ENCODE measurements at regions not wholly inside any gene's neighbourhood (a gene's known extent, or its start where the extent isn't known, plus 50 kb on each side); places are given as distances from the start of the nearest gene placed in this dataset.

DNA sequence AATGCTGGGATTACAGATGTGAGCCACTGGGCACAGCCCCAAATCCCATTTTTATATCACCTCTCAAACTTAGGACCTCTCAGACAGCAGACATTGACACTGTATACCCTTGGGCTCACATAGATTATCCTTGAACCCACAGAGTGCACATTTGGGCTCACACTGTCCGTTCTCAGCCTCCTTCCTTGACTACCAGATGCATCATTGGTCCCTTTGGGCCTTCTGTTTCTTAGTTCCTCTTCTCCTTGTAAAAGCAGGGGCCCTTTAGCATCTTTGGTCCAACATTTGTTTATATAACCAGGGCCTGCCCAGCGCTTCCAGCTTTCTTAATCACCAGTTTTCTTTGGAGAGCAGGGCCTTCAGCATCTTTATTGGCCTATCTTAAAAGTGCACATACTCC is 126.2 kb downstream of the SEC61B start:
- Histone ChIP-seq H3K27ac (ENCODE audit: low read depth in 1 of 2, low read length in 2 of 2) (no peak overlapping the region), H3K4me1 (ENCODE audit: insufficient read depth, low read length) (no peaks in the 10 kb centered on the region), H3K36me3 (ENCODE audit: insufficient read depth, low read length) (no peaks in the 10 kb centered on the region), H3K9me3 (ENCODE audit: control insufficient read depth in 1 of 2, insufficient read depth in 1 of 2, low read length in 2 of 2) (no peaks in the 10 kb centered on the region), H3K4me3 (ENCODE audit: low read length) (no peak overlapping the region), H3K27me3 (ENCODE audit: control insufficient read depth in 1 of 2, insufficient read depth in 2 of 2, low read length in 2 of 2) (peaks cover 0 to 2% of the 10 kb centered on the region in 2 experiments)
- CTCF ChIA-PET: no interaction called here
- Mint-ChIP-seq H3K27me3 (no peaks in the 10 kb centered on the region), H3K4me1 (ENCODE audit: low read depth) (no peaks in the 10 kb centered on the region), H3K4me3 (no peak overlapping the region), H3K36me3 (ENCODE audit: low read depth) (no peaks in the 10 kb centered on the region), H3K27ac (no peak overlapping the region), H3K9me3 (no peaks in the 10 kb centered on the region)
- DNase-seq (no peak), ATAC-seq (ENCODE audit: poor library complexity) (no peak)
- intact Hi-C loops (cut with DNase I, micrococcal nuclease): no loop called here
- POLR2A ChIA-PET: no interaction called here
- TF ChIP-seq, protein P1, sequence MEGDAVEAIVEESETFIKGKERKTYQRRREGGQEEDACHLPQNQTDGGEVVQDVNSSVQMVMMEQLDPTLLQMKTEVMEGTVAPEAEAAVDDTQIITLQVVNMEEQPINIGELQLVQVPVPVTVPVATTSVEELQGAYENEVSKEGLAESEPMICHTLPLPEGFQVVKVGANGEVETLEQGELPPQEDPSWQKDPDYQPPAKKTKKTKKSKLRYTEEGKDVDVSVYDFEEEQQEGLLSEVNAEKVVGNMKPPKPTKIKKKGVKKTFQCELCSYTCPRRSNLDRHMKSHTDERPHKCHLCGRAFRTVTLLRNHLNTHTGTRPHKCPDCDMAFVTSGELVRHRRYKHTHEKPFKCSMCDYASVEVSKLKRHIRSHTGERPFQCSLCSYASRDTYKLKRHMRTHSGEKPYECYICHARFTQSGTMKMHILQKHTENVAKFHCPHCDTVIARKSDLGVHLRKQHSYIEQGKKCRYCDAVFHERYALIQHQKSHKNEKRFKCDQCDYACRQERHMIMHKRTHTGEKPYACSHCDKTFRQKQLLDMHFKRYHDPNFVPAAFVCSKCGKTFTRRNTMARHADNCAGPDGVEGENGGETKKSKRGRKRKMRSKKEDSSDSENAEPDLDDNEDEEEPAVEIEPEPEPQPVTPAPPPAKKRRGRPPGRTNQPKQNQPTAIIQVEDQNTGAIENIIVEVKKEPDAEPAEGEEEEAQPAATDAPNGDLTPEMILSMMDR (IDR thresholded peaks at IDR 0.05): no peak

DNA sequence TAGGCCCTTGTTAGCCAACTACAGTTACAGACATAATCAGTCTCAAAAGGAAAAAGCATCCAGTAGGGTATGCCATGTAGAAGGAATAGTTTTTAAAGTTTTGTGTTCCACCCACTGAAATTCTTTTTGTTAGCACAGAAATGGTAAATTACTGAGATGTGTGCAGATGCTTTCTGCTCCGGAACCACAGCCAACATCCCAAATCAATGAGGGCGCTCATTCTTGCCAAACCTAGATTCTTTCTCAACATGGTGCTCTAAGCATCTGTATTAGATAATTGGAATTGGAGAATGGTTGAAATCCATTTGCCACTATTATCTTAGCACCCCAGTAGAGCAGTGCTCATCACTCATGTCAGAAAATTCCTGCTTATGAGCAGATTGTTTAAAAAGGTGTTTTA is 127.8 kb downstream of the SEC61B start:
- ATAC-seq (ENCODE audit: poor library complexity) (no peak), DNase-seq (no peak)
- POLR2A ChIA-PET: no interaction called here
- intact Hi-C loops (cut with DNase I, micrococcal nuclease): no loop called here
- Histone ChIP-seq H3K9me3 (ENCODE audit: control insufficient read depth in 1 of 2, insufficient read depth in 1 of 2, low read length in 2 of 2) (no peaks in the 10 kb centered on the region), H3K27ac (ENCODE audit: low read depth in 1 of 2, low read length in 2 of 2) (no peak overlapping the region), H3K27me3 (ENCODE audit: control insufficient read depth in 1 of 2, insufficient read depth in 2 of 2, low read length in 2 of 2) (peaks cover 0 to 2% of the 10 kb centered on the region in 2 experiments), H3K36me3 (ENCODE audit: insufficient read depth, low read length) (no peaks in the 10 kb centered on the region), H3K4me1 (ENCODE audit: insufficient read depth, low read length) (no peaks in the 10 kb centered on the region), H3K4me3 (ENCODE audit: low read length) (no peak overlapping the region)
- Mint-ChIP-seq H3K9me3 (no peaks in the 10 kb centered on the region), H3K4me1 (ENCODE audit: low read depth) (no peaks in the 10 kb centered on the region), H3K27ac (no peak overlapping the region), H3K27me3 (no peaks in the 10 kb centered on the region), H3K4me3 (no peak overlapping the region), H3K36me3 (ENCODE audit: low read depth) (no peaks in the 10 kb centered on the region)
- TF ChIP-seq, protein P1 (IDR thresholded peaks at IDR 0.05): no peak
- CTCF ChIA-PET: no interaction called here

DNA sequence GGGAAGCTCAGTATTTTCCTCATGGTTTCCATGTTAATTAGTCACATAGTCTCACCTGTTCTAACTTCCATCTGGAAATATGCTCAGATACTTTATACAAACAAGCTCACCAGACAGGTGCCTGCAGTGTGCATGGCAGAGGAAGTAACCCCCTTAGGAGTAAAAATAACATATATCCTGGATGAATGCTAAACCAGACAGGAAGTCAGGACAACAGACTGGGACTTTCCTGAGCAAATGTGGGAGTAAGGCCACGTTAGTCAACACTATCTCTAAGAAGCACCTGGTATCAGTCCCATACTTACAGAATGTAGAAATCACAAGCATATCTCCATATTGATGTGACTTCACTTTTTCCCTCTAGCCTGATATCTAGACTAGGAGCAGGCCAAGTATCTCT is 128.4 kb downstream of the SEC61B start:
- Mint-ChIP-seq H3K4me3 (no peak overlapping the region), H3K27me3 (no peaks in the 10 kb centered on the region), H3K9me3 (no peaks in the 10 kb centered on the region), H3K27ac (no peak overlapping the region), H3K36me3 (ENCODE audit: low read depth) (no peaks in the 10 kb centered on the region), H3K4me1 (ENCODE audit: low read depth) (no peaks in the 10 kb centered on the region)
- DNase-seq (no peak), ATAC-seq (ENCODE audit: poor library complexity) (no peak)
- H3K9me3 ChIP-seq (ENCODE audit: control insufficient read depth in 1 of 2, insufficient read depth in 1 of 2, low read length in 2 of 2): no peaks in the 10 kb centered on the region
- H3K4me1 ChIP-seq (ENCODE audit: insufficient read depth, low read length): no peaks in the 10 kb centered on the region
- peaks cover 0 to 2% of the 10 kb centered on the region in 2 experiments for H3K27me3 ChIP-seq (ENCODE audit: control insufficient read depth in 1 of 2, insufficient read depth in 2 of 2, low read length in 2 of 2)
- POLR2A ChIA-PET: no interaction called here
- intact Hi-C loops (cut with DNase I, micrococcal nuclease): no loop called here
- CTCF ChIA-PET: no interaction called here
- no peaks in the 10 kb centered on the region for H3K36me3 ChIP-seq (ENCODE audit: insufficient read depth, low read length)
- no peak overlapping the region for H3K4me3 ChIP-seq (ENCODE audit: low read length)
- no peak overlapping the region for H3K27ac ChIP-seq (ENCODE audit: low read depth in 1 of 2, low read length in 2 of 2)
- TF ChIP-seq, protein P1 (IDR thresholded peaks at IDR 0.05): no peak

Data from CD4-positive, alpha-beta T cell (primary cell).